ENCODE measurements at regions not wholly inside any gene's neighbourhood (a gene's known extent, or its start where the extent isn't known, plus 50 kb on each side); places are given as distances from the start of the nearest gene placed in this dataset.

- Mint-ChIP-seq H3K27me3 (ENCODE audit: low read depth) (peaks cover 48% of the 10 kb centered on the region), H3K4me1 (peaks cover 19 to 22% of the 10 kb centered on the region in 2 experiments), H3K27ac (no peak overlapping the region), H3K4me3 (no peak overlapping the region), H3K36me3 (ENCODE audit: insufficient read depth in 1 of 3, low read depth in 3 of 3) (no peaks in the 10 kb centered on the region), H3K9me3 (no peaks in the 10 kb centered on the region)
- H3K27me3 ChIP-seq (ENCODE audit: insufficient read depth, low read length), result peaks cover 14% of the 10 kb centered on the region; the same call in 1 of the 2 replicates
- peaks cover 8% of the 10 kb centered on the region; the same call in 1 of the 2 replicates for H3K4me1 ChIP-seq (ENCODE audit: insufficient read depth, low read length)
- no peak overlapping the region for H3K9ac ChIP-seq (ENCODE audit: extremely low read depth, insufficient read length, low read length)
- WGBS (ENCODE audit: extremely low coverage, insufficient read length, low lambda C conversion rate), result no CpG with 5 or more reads among the region's 2 CpGs
- no peaks in the 10 kb centered on the region for H3K79me1 ChIP-seq (ENCODE audit: insufficient read depth, low read depth, low read length, poor library complexity, severe bottlenecking)
- H2BK12ac ChIP-seq (ENCODE audit: insufficient read length, low read depth, low read length), result no peak overlapping the region
- H3K14ac ChIP-seq (ENCODE audit: insufficient read depth, low read length), result no peak overlapping the region
- no peak overlapping the region for H3K18ac ChIP-seq (ENCODE audit: insufficient read length, low read depth, low read length)
- no peak overlapping the region for H2BK20ac ChIP-seq (ENCODE audit: low read depth, low read length, poor library complexity, severe bottlenecking)
- H2BK15ac ChIP-seq (ENCODE audit: low read depth, low read length), result no peak overlapping the region
- H3K4me2 ChIP-seq (ENCODE audit: insufficient read depth, insufficient read length, low read length), result no peak overlapping the region
- no peak overlapping the region for H2AK5ac ChIP-seq (ENCODE audit: insufficient read length, low read length)
- no peaks in the 10 kb centered on the region for H3K79me2 ChIP-seq (ENCODE audit: insufficient read depth, low read length)
- no peak overlapping the region for H4K5ac ChIP-seq (ENCODE audit: insufficient read length, low read depth, low read length)
- H3K56ac ChIP-seq (ENCODE audit: insufficient read length, low read depth, low read length), result no peak overlapping the region
- no peaks in the 10 kb centered on the region for H4K20me1 ChIP-seq (ENCODE audit: control insufficient read depth, insufficient read depth, insufficient read length)
- DNase-seq, result no peak
- H2BK5ac ChIP-seq (ENCODE audit: insufficient read length, low read length), result no peak overlapping the region
- H4K91ac ChIP-seq (ENCODE audit: insufficient read length, low read depth, low read length), result no peak overlapping the region
- no peak overlapping the region for H2AFZ ChIP-seq (ENCODE audit: low read length)
- TF ChIP-seq, protein P1, sequence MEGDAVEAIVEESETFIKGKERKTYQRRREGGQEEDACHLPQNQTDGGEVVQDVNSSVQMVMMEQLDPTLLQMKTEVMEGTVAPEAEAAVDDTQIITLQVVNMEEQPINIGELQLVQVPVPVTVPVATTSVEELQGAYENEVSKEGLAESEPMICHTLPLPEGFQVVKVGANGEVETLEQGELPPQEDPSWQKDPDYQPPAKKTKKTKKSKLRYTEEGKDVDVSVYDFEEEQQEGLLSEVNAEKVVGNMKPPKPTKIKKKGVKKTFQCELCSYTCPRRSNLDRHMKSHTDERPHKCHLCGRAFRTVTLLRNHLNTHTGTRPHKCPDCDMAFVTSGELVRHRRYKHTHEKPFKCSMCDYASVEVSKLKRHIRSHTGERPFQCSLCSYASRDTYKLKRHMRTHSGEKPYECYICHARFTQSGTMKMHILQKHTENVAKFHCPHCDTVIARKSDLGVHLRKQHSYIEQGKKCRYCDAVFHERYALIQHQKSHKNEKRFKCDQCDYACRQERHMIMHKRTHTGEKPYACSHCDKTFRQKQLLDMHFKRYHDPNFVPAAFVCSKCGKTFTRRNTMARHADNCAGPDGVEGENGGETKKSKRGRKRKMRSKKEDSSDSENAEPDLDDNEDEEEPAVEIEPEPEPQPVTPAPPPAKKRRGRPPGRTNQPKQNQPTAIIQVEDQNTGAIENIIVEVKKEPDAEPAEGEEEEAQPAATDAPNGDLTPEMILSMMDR (conservative IDR thresholded peaks at IDR 0.05), result no peak
- H3K23ac ChIP-seq (ENCODE audit: insufficient read length, low read depth, low read length), result no peak overlapping the region
- no peak overlapping the region for H3K4ac ChIP-seq (ENCODE audit: low read depth, low read length)
- H3K27ac ChIP-seq (ENCODE audit: insufficient read length, low read depth, low read length), result no peak overlapping the region
- no peak overlapping the region for H3T11ph ChIP-seq (ENCODE audit: low read length)
- no peaks in the 10 kb centered on the region for H3K9me3 ChIP-seq (ENCODE audit: control insufficient read depth, low read depth, low read length)
- H2BK120ac ChIP-seq (ENCODE audit: low read depth, low read length, poor library complexity, severe bottlenecking), result no peak overlapping the region
- H4K8ac ChIP-seq (replicated peaks; ENCODE audit: insufficient read length, low read depth, low read length), result no peak overlapping the region
- H3K23me2 ChIP-seq (ENCODE audit: insufficient read length, low read depth, low read length, poor library complexity, severe bottlenecking), result no peaks in the 10 kb centered on the region
Observed at GRCh38 chr5:144089401-144090021, 80.9 kb downstream of the YIPF5 start.
